Neuronal stem cell (in vitro differentiated cells): ENCODE measurements at regions not wholly inside any gene's neighbourhood (a gene's known extent, or its start where the extent isn't known, plus 50 kb on each side); places are given as distances from the start of the nearest gene placed in this dataset.
"Not testable (repeated sequence)": the region's sequence is repeated elsewhere in the genome, so short reads cannot be mapped to it uniquely, and the experiment has no call there.

ENCODE experiments used
- DNase-seq: peaks from one replicate; pipeline ENCODE4 v3.0.0-alpha.2; 2013; ENCODE audit warnings: low spot score
- H2AFZ ChIP-seq: one replicate; pipeline ENCODE4 v1.6.1; 2013; ENCODE audit warnings: mild to moderate bottlenecking, low read length, inconsistent platforms
- H2AK5ac ChIP-seq: 2 replicates; pipeline ENCODE4 v1.6.1; 2013; ENCODE audit warnings: low read depth, mild to moderate bottlenecking, inconsistent platforms, low read length, moderate library complexity, mixed read lengths
- H2BK120ac ChIP-seq: 2 replicates; pipeline ENCODE4 v1.6.1; 2013; ENCODE audit warnings: low read depth, mild to moderate bottlenecking, inconsistent platforms, low read length, moderate library complexity, mixed read lengths
- H2BK12ac ChIP-seq: one replicate; pipeline ENCODE4 v1.6.1; 2013; ENCODE audit warnings: low read length, inconsistent platforms
- H2BK15ac ChIP-seq: 2 replicates; pipeline ENCODE4 v1.6.1; 2013; ENCODE audit warnings: mild to moderate bottlenecking, low read length, inconsistent platforms, mixed read lengths
- H2BK5ac ChIP-seq: one replicate; pipeline ENCODE4 v1.6.1; 2013; ENCODE audit warnings: inconsistent platforms, mild to moderate bottlenecking, low read length, moderate library complexity
- H3K14ac ChIP-seq: one replicate; pipeline ENCODE4 v1.6.1; 2013; ENCODE audit warnings: low read length, inconsistent platforms
- H3K18ac ChIP-seq: 2 replicates; pipeline ENCODE4 v1.6.1; 2013; ENCODE audit warnings: low read length, inconsistent platforms
- H3K23ac ChIP-seq: 2 replicates; pipeline ENCODE4 v1.6.1; 2013; ENCODE audit warnings: low read depth, mild to moderate bottlenecking, mixed read lengths, low read length, inconsistent platforms; ENCODE audit not compliant: poor library complexity
- H3K27ac ChIP-seq: replicated peaks from 3 replicates; pipeline ENCODE4 v1.5.1; 2013; ENCODE audit warnings: low read length, inconsistent platforms
- H3K27me3 ChIP-seq, 3 experiments: 2 replicates each; pipeline ENCODE4 v1.6.1; 2013; ENCODE audit warnings: low read length in 3 of 3, mild to moderate bottlenecking in 2 of 3, inconsistent platforms in 1 of 3, low read depth in 1 of 3, mixed read lengths in 1 of 3, moderate library complexity in 1 of 3; ENCODE audit not compliant: control insufficient read depth in 3 of 3, insufficient read depth in 3 of 3
- H3K36me3 ChIP-seq, 2 donors: replicated peaks in 1 of 2; 2 replicates each; pipeline ENCODE4 v1.6.1; 2013; ENCODE audit warnings: low read length in 2 of 2; ENCODE audit not compliant: control insufficient read depth in 2 of 2, insufficient read depth in 2 of 2
- H3K4ac ChIP-seq: 2 replicates; pipeline ENCODE4 v1.6.1; 2013; ENCODE audit warnings: inconsistent platforms, mild to moderate bottlenecking, low read length, moderate library complexity
- H3K4me1 ChIP-seq, 2 donors: 1 replicate in 1 of 2; 2 replicates in 1 of 2; pipeline ENCODE4 v1.6.1; 2013; ENCODE audit warnings: low read length in 2 of 2, low read depth in 1 of 2; ENCODE audit not compliant: control insufficient read depth in 2 of 2, insufficient read depth in 1 of 2
- H3K4me2 ChIP-seq: one replicate; pipeline ENCODE4 v1.6.1; 2013; ENCODE audit warnings: mild to moderate bottlenecking, low read length, inconsistent platforms; ENCODE audit not compliant: insufficient read depth, poor library complexity, severe bottlenecking
- H3K4me3 ChIP-seq, 2 donors: 2 replicates each; pipeline ENCODE4 v1.5.1; 2013; ENCODE audit warnings: low read length in 2 of 2, mild to moderate bottlenecking in 2 of 2, inconsistent platforms in 1 of 2, moderate library complexity in 1 of 2
- H3K79me1 ChIP-seq: one replicate; pipeline ENCODE4 v1.6.1; 2013; ENCODE audit warnings: low read depth, mild to moderate bottlenecking, inconsistent platforms, low read length, moderate library complexity
- H3K9ac ChIP-seq: one replicate; pipeline ENCODE4 v1.6.1; 2013; ENCODE audit warnings: mild to moderate bottlenecking, low read depth, low read length, inconsistent platforms; ENCODE audit not compliant: poor library complexity
- H3K9me3 ChIP-seq, 2 donors: replicated peaks in 1 of 2; 2 replicates each; pipeline versions ENCODE3 to v1.6.1; 2013; ENCODE audit warnings: low read length in 2 of 2, mild to moderate bottlenecking in 2 of 2, inconsistent platforms in 1 of 2, low read depth in 1 of 2, mixed read lengths in 1 of 2, moderate library complexity in 1 of 2; ENCODE audit not compliant: control insufficient read depth in 2 of 2, insufficient read depth in 1 of 2
- H4K8ac ChIP-seq: one replicate; pipeline ENCODE4 v1.6.1; 2013; ENCODE audit warnings: low read depth, mild to moderate bottlenecking, inconsistent platforms, low read length, moderate library complexity
- H4K91ac ChIP-seq: one replicate; pipeline ENCODE4 v1.6.1; 2013; ENCODE audit warnings: low read length, low read depth, mild to moderate bottlenecking, inconsistent platforms; ENCODE audit not compliant: poor library complexity
- WGBS, 2 donors: extraction: QIAGEN DNeasy Blood & Tissue Kit; methylation state at CpG; one replicate each; pipeline ENCODE4 v1.1.7; 2013; ENCODE audit warnings: missing lambda C conversion rate in 2 of 2, mixed read lengths in 1 of 2; ENCODE audit not compliant: insufficient read length in 2 of 2, insufficient replicate concordance in 1 of 2; ENCODE audit errors: extremely low coverage in 2 of 2; 5-methylcytosine and 5-hydroxymethylcytosine counted together

DNA sequence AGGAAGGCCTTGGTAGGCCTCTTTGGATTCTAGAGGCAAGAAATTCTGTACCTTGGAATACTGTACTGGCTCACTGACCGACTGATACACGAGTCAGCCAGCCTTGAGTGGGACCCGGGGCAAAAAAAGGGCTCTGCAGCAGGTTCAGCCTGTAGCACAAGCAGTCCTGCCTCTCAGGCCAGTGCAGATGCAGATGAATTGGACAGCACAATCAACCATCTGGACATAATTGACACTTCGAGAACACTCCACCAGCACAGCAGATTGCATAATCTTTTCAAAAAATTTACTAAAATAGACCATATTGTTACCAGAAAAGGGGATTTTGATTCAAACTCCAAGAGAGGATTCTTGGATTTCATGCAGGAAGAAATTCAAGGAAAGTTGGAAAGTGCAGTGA is 241.6 kb downstream of the RPIA start:
- no peak overlapping the region for H2BK15ac ChIP-seq
- H2AK5ac ChIP-seq = no peak overlapping the region
- H2BK5ac ChIP-seq = no peak overlapping the region
- no peak overlapping the region for H2BK120ac ChIP-seq
- H4K8ac ChIP-seq = no peak overlapping the region
- DNase-seq = no peak
- H3K9ac ChIP-seq = no peak overlapping the region
- no peak overlapping the region for H3K23ac ChIP-seq
- H2BK12ac ChIP-seq = no peak overlapping the region
- H3K9me3 ChIP-seq = no peaks in the 10 kb centered on the region
- no peak overlapping the region for H3K14ac ChIP-seq
- peaks cover 0 to 3% (median 0%) of the 10 kb centered on the region in 3 experiments for H3K27me3 ChIP-seq
- H3K36me3 ChIP-seq = no peaks in the 10 kb centered on the region
- no peaks in the 10 kb centered on the region for H3K4me1 ChIP-seq
- no peak overlapping the region for H3K4ac ChIP-seq
- no peak overlapping the region for H3K27ac ChIP-seq
- H2AFZ ChIP-seq = no peak overlapping the region
- H3K79me1 ChIP-seq = no peaks in the 10 kb centered on the region
- H3K4me2 ChIP-seq = no peak overlapping the region
- no peak overlapping the region for H4K91ac ChIP-seq
- no CpG with 5 or more reads among the region's 4 CpGs for WGBS, 2 donors
- H3K18ac ChIP-seq = no peak overlapping the region
- no peak overlapping the region for H3K4me3 ChIP-seq

DNA sequence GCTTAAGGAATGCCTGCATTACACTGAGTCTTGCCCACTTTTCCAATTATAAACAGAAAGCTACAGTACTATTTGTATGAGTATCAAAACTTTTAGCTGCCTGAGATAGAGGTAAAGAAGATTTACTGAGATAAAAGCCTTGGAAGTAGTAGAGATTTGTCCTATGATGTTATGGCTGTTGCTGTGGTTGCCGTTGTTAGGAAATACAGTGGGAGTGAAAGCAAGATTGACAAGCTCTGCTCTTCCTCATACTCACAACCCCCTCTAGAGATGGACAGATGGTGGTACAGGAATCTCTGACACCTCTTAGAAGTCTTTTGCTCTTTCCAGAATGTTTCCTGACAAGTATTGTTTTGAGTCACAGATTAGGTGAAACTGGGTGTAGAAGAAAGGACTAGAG is 242.5 kb downstream of the RPIA start:
- no peak overlapping the region for H3K4me3 ChIP-seq
- no peak overlapping the region for H3K23ac ChIP-seq
- H3K9ac ChIP-seq = no peak overlapping the region
- no peak overlapping the region for H3K4me2 ChIP-seq
- H3K4me1 ChIP-seq = no peaks in the 10 kb centered on the region
- H3K27me3 ChIP-seq = peaks cover 0 to 3% (median 0%) of the 10 kb centered on the region in 3 experiments
- no peak overlapping the region for H4K91ac ChIP-seq
- no peak overlapping the region for H2BK12ac ChIP-seq
- H3K14ac ChIP-seq = no peak overlapping the region
- no peak overlapping the region for H3K27ac ChIP-seq
- H3K9me3 ChIP-seq = no peaks in the 10 kb centered on the region
- no peak overlapping the region for H2BK15ac ChIP-seq
- no peak overlapping the region for H3K18ac ChIP-seq
- H3K79me1 ChIP-seq = no peaks in the 10 kb centered on the region
- no peak overlapping the region for H3K4ac ChIP-seq
- no peak overlapping the region for H2BK120ac ChIP-seq
- no peak overlapping the region for H2AFZ ChIP-seq
- no peaks in the 10 kb centered on the region for H3K36me3 ChIP-seq
- no peak overlapping the region for H2BK5ac ChIP-seq
- no peak overlapping the region for H2AK5ac ChIP-seq
- no peak for DNase-seq
- WGBS, 2 donors = no CpG with 5 or more reads among the region's 1 CpG
- no peak overlapping the region for H4K8ac ChIP-seq

DNA sequence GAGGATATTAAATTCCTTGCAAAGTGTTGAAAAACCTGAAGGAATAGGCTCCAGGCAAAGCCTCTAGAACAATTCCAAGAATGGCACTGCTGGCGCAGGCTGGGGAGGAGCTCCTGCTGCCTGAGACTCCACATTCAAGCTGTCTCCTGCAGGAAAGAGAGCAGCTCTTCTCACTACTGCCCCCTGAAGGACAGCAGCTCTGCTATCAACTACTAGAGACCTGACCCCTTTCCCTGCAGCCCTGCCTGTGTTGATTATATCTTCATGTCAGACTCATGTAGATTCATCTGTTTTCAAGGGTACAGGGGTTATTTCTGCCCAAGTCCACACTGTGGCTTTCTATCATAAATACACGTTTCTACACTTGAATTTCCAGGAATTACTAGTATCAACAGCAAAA is 249.7 kb downstream of the RPIA start:
- H2AFZ ChIP-seq = not testable (repeated sequence)

DNA sequence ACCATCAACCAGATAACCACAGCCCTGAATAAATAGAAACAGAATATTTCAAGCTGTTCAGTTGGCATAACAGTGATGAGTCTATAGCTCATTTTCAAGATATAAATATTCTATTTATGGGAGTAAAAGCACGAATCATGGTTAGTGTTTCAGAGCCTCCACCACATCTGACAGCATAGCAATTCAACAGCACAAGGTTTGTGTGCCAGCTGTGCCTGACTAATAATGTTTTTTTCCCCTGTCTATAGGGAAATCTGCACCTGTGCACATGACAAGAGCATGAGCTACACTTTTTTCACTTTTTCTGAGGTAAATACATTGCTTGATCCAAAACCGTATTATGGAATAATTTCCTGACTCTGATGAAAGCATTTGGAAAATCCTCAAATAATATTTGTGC is 251.3 kb downstream of the RPIA start:
- Histone ChIP-seq H3K23ac (no peak overlapping the region), H3K27ac (no peak overlapping the region), H2BK120ac (no peak overlapping the region), H2AK5ac (no peak overlapping the region), H2BK15ac (no peak overlapping the region), H3K9ac (no peak overlapping the region), H3K14ac (no peak overlapping the region), H3K36me3 (no peaks in the 10 kb centered on the region), H3K4me2 (no peak overlapping the region), H2BK12ac (no peak overlapping the region), H3K4ac (no peak overlapping the region), H3K27me3 (no peaks in the 10 kb centered on the region), H2BK5ac (no peak overlapping the region), H3K9me3 (no peaks in the 10 kb centered on the region), H2AFZ (no peak overlapping the region), H3K4me1 (no peaks in the 10 kb centered on the region), H4K8ac (no peak overlapping the region), H3K18ac (no peak overlapping the region), H3K4me3 (no peak overlapping the region), H4K91ac (no peak overlapping the region), H3K79me1 (no peaks in the 10 kb centered on the region)
- DNase-seq = no peak
- no CpG with 5 or more reads among the region's 2 CpGs for WGBS, 2 donors

More for the DNA sequence above, 249.7 kb downstream of the RPIA start:
- not testable (repeated sequence) for H3K27me3 ChIP-seq, H3K27ac ChIP-seq, H3K36me3 ChIP-seq, H4K8ac ChIP-seq, H3K23ac ChIP-seq, H2BK120ac ChIP-seq, H4K91ac ChIP-seq, H3K9ac ChIP-seq, H2AK5ac ChIP-seq, H3K4ac ChIP-seq, H3K14ac ChIP-seq, H3K9me3 ChIP-seq, H3K4me3 ChIP-seq, H2BK5ac ChIP-seq, H2BK12ac ChIP-seq, H3K4me2 ChIP-seq, H3K79me1 ChIP-seq, H3K18ac ChIP-seq, H2BK15ac ChIP-seq, H3K4me1 ChIP-seq
- no CpG with 5 or more reads among the region's 2 CpGs for WGBS, 2 donors
- DNase-seq = peak; percentile 30
